ENCODE measurements at regions not wholly inside any gene's neighbourhood (a gene's known extent, or its start where the extent isn't known, plus 50 kb on each side); places are given as distances from the start of the nearest gene placed in this dataset.

GRCh38 chr12:127469331-127469730 lies 797.6 kb upstream of the TMEM132C start:
- TF ChIP-seq CTCF (IDR thresholded peaks at IDR 0.05) (no peak), POLR2AphosphoS5 (IDR thresholded peaks at IDR 0.05) (no peak), EP300 (IDR thresholded peaks at IDR 0.05) (no peak)
